ENCODE measurements at regions not wholly inside any gene's neighbourhood (a gene's known extent, or its start where the extent isn't known, plus 50 kb on each side); places are given as distances from the start of the nearest gene placed in this dataset.
"Not testable (repeated sequence)": the region's sequence is repeated elsewhere in the genome, so short reads cannot be mapped to it uniquely, and the experiment has no call there.

DNA sequence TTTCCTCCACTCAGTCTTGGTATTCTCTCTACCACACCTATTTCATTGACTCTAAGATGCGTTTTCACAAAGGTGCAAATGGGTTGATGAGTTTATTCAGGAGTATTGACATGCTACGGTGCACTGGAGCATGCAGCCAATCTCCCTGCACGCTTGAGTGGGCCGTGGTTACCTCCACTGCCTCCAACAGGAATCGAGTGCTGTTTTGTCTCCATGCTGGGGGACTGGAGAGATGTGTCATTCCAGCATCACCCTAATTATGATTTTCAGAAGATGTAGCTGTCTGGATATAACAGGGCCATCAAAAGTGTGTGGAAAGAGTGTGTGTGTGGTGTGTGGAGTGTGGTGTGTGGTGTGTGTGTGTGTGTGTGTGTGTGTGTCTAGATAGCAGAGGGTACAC is 351.6 kb upstream of the ZFHX3 start (continued):
- TF ChIP-seq, protein P1, sequence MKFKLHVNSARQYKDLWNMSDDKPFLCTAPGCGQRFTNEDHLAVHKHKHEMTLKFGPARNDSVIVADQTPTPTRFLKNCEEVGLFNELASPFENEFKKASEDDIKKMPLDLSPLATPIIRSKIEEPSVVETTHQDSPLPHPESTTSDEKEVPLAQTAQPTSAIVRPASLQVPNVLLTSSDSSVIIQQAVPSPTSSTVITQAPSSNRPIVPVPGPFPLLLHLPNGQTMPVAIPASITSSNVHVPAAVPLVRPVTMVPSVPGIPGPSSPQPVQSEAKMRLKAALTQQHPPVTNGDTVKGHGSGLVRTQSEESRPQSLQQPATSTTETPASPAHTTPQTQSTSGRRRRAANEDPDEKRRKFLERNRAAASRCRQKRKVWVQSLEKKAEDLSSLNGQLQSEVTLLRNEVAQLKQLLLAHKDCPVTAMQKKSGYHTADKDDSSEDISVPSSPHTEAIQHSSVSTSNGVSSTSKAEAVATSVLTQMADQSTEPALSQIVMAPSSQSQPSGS (IDR thresholded peaks at IDR 0.05; ENCODE audit: low read length): no peak
- TF ChIP-seq FOXK2 (IDR thresholded peaks at IDR 0.05): no peak
- TF ChIP-seq, protein P2, sequence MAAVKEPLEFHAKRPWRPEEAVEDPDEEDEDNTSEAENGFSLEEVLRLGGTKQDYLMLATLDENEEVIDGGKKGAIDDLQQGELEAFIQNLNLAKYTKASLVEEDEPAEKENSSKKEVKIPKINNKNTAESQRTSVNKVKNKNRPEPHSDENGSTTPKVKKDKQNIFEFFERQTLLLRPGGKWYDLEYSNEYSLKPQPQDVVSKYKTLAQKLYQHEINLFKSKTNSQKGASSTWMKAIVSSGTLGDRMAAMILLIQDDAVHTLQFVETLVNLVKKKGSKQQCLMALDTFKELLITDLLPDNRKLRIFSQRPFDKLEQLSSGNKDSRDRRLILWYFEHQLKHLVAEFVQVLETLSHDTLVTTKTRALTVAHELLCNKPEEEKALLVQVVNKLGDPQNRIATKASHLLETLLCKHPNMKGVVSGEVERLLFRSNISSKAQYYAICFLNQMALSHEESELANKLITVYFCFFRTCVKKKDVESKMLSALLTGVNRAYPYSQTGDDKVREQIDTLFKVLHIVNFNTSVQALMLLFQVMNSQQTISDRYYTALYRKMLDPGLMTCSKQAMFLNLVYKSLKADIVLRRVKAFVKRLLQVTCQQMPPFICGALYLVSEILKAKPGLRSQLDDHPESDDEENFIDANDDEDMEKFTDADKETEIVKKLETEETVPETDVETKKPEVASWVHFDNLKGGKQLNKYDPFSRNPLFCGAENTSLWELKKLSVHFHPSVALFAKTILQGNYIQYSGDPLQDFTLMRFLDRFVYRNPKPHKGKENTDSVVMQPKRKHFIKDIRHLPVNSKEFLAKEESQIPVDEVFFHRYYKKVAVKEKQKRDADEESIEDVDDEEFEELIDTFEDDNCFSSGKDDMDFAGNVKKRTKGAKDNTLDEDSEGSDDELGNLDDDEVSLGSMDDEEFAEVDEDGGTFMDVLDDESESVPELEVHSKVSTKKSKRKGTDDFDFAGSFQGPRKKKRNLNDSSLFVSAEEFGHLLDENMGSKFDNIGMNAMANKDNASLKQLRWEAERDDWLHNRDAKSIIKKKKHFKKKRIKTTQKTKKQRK (IDR thresholded peaks at IDR 0.05; ENCODE audit: low read depth, low read length): no peak

DNA sequence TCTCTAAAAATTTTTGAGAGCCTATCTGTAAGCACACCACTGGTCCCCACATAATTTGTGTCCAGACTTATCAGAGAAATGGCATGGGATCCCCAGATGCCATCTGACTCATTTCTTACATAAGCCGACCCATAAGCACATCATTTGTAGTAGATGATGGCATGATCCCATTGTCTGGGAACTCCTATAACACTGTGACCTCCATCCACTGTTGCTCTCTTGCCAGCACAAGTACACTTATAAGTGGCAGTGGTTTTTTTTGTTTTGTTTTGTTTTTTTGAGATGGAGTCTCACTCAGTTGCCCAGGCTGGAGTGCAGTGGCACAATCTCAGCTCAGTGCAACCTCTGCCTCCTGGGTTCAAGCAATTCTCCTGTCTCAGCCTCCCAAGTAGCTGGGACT is 350.7 kb upstream of the ZFHX3 start:
- ATAC-seq; POLR2A ChIA-PET; H3K9ac ChIP-seq (ENCODE audit: control insufficient read depth, insufficient read depth, low read length); H3K27ac ChIP-seq (ENCODE audit: control insufficient read depth, insufficient read depth); SMC1A ChIA-PET (ENCODE audit: uncharacterized antibody, unreplicated experiment); CTCF ChIA-PET; FAIRE-seq; in situ Hi-C loops (cut with MboI); H3K4me3 ChIP-seq; H4K20me1 ChIP-seq (ENCODE audit: control insufficient read depth, insufficient read depth); intact Hi-C loops (cut with micrococcal nuclease; ENCODE audit: unreplicated experiment); H3K79me2 ChIP-seq (ENCODE audit: control insufficient read depth, insufficient read depth, low read length); BruUV-seq (replicated peaks); H3K27me3 ChIP-seq (replicated peaks in 1 of 2; ENCODE audit: control insufficient read depth in 2 of 2, insufficient read depth in 2 of 2, low read length in 1 of 2); H3K4me1 ChIP-seq (ENCODE audit: control insufficient read depth, insufficient read depth, low read length); RAD21 ChIA-PET (ENCODE audit: unreplicated experiment); H3K36me3 ChIP-seq (ENCODE audit: control insufficient read depth in 2 of 2, insufficient read depth in 2 of 2, low read length in 1 of 2); H2AFZ ChIP-seq (ENCODE audit: control insufficient read depth, low read depth, low read length); H3K9me3 ChIP-seq (replicated peaks; ENCODE audit: control insufficient read depth, insufficient read depth, low read length); H3K4me2 ChIP-seq (ENCODE audit: control insufficient read depth, insufficient read depth); DNase-seq (ENCODE audit: low read depth, low spot score): not testable (repeated sequence)
- 82% methylated on average over 1 of the region's 1 CpG for WGBS (ENCODE audit: insufficient coverage, insufficient replicate concordance, low lambda C conversion rate, missing lambda C conversion rate)
